Keratinocyte (primary cell): ENCODE measurements at regions not wholly inside any gene's neighbourhood (a gene's known extent, or its start where the extent isn't known, plus 50 kb on each side); places are given as distances from the start of the nearest gene placed in this dataset.

ENCODE experiments used
- DNase-seq: peaks from one replicate; pipeline ENCODE4 v3.0.0-alpha.2; 2011; ENCODE audit warnings: low read depth, missing footprints, low spot score
- FAIRE-seq: peaks from 2 replicates; lab custom pipeline; 2011; peaks lifted over from hg19 to GRCh38; lab: Jason Lieb, UNC
- H2AFZ ChIP-seq: 2 replicates; pipeline ENCODE4 v1.6.0; 2012; ENCODE audit warnings: low read length, control low read depth, inconsistent platforms; ENCODE audit not compliant: control insufficient read depth
- H3K27ac ChIP-seq: 2 replicates; pipeline ENCODE4 v1.5.1; 2011; ENCODE audit warnings: low read length; ENCODE audit not compliant: control insufficient read depth, insufficient read depth
- H3K27me3 ChIP-seq: 3 replicates; pipeline ENCODE4 v1.6.0; 2011; ENCODE audit warnings: low read length; ENCODE audit not compliant: control insufficient read depth, insufficient read depth; ENCODE audit errors: extremely low read depth
- H3K36me3 ChIP-seq, 2 experiments: 2 replicates in 1 of 2; 3 replicates in 1 of 2; pipeline ENCODE4 v1.5.1; 2011; ENCODE audit warnings: low read length in 2 of 2, mild to moderate bottlenecking in 1 of 2; ENCODE audit not compliant: control insufficient read depth in 2 of 2, insufficient read depth in 2 of 2; ENCODE audit errors: extremely low read depth in 1 of 2
- H3K4me1 ChIP-seq: 3 replicates; pipeline ENCODE4 v1.5.1; 2011; ENCODE audit warnings: low read length; ENCODE audit not compliant: control insufficient read depth, insufficient read depth; ENCODE audit errors: extremely low read depth
- H3K4me2 ChIP-seq: 3 replicates; pipeline ENCODE4 v1.6.0; 2011; ENCODE audit warnings: low read depth, low read length; ENCODE audit not compliant: control insufficient read depth, insufficient read depth; ENCODE audit errors: extremely low read depth
- H3K4me3 ChIP-seq, 3 experiments: fragments of 200-600 bp in 1 of 3; sonication (generic) in 1 of 3; 2 replicates in 2 of 3; 3 replicates in 1 of 3; pipeline ENCODE4 v1.5.1; 2011 to 2016; ENCODE audit warnings: low read length in 3 of 3, mild to moderate bottlenecking in 3 of 3, control low read depth in 2 of 3, inconsistent platforms in 1 of 3, low read depth in 1 of 3, mixed read lengths in 1 of 3, mixed run types in 1 of 3, moderate library complexity in 1 of 3; ENCODE audit not compliant: control insufficient read depth in 2 of 3, insufficient read depth in 2 of 3; ENCODE audit errors: extremely low read depth in 1 of 3
- H3K79me2 ChIP-seq: 2 replicates; pipeline ENCODE4 v1.6.0; 2012; ENCODE audit warnings: low read length; ENCODE audit not compliant: control insufficient read depth, insufficient read depth
- H3K9ac ChIP-seq: 3 replicates; pipeline ENCODE4 v1.6.0; 2011; ENCODE audit warnings: low read length; ENCODE audit not compliant: control insufficient read depth, insufficient read depth; ENCODE audit errors: extremely low read depth
- H3K9me1 ChIP-seq: 3 replicates; pipeline ENCODE4 v1.6.0; 2011; ENCODE audit warnings: low read length; ENCODE audit not compliant: control insufficient read depth, insufficient read depth; ENCODE audit errors: extremely low read depth
- H3K9me3 ChIP-seq: 2 replicates; pipeline ENCODE4 v1.5.1; 2012; ENCODE audit warnings: low read depth, low read length; ENCODE audit not compliant: control insufficient read depth
- H4K20me1 ChIP-seq: 3 replicates; pipeline ENCODE4 v1.6.0; 2011; ENCODE audit warnings: low read length; ENCODE audit not compliant: control insufficient read depth, insufficient read depth; ENCODE audit errors: extremely low read depth
- CTCF ChIP-seq, 3 experiments: IDR thresholded peaks in 1 of 3; conservative IDR thresholded peaks in 1 of 3; optimal IDR thresholded peaks in 1 of 3; 2 replicates in 2 of 3; 3 replicates in 1 of 3; pipeline versions ENCODE3 to v1.5.1; 2011; ENCODE audit warnings: low read length in 3 of 3, mild to moderate bottlenecking in 3 of 3, moderate library complexity in 2 of 3, control low read depth in 1 of 3, inconsistent platforms in 1 of 3; ENCODE audit not compliant: insufficient read depth in 2 of 3; ENCODE audit errors: extremely low read depth in 1 of 3
- EZH2 ChIP-seq: IDR thresholded peaks from one replicate; pipeline ENCODE4 v1.6.1; 2012; ENCODE audit warnings: inconsistent platforms, mild to moderate bottlenecking, low read length, moderate library complexity
- dilution Hi-C: fragments of 300-500 bp; cut with MboI; formaldehyde crosslinking; loops from one replicate; pipeline ENCODE4 v1.7.0; 2020; ENCODE audit warnings: low sequenced_read_pairs; ENCODE audit not compliant: extremely low pct_ligation_motif_present

- FAIRE-seq (no peak), DNase-seq (no peak)
- H3K79me2 ChIP-seq = no peaks in the 10 kb centered on the region
- H3K9me3 ChIP-seq = no peaks in the 10 kb centered on the region
- no peaks in the 10 kb centered on the region for H4K20me1 ChIP-seq
- H3K36me3 ChIP-seq = no peaks in the 10 kb centered on the region
- H3K4me1 ChIP-seq = no peaks in the 10 kb centered on the region
- dilution Hi-C loops = no loop called here
- no peak for TF ChIP-seq EZH2
- TF ChIP-seq CTCF (optimal IDR thresholded peaks at IDR 0.05 in 1 of 3, IDR thresholded peaks at IDR 0.05 in 1 of 3, conservative IDR thresholded peaks at IDR 0.05 in 1 of 3; ENCODE audit: extremely low read depth in 1 of 3, insufficient read depth in 2 of 3, low read length in 3 of 3) = no peak
- no peak overlapping the region for H2AFZ ChIP-seq
- H3K4me2 ChIP-seq = no peak overlapping the region
- no peak overlapping the region for H3K4me3 ChIP-seq
- no peak overlapping the region for H3K9ac ChIP-seq
- H3K27me3 ChIP-seq = no peaks in the 10 kb centered on the region
- no peak overlapping the region for H3K27ac ChIP-seq
- H3K9me1 ChIP-seq = no peaks in the 10 kb centered on the region
Observed at GRCh38 chr18:53765211-53765610, 459.3 kb downstream of the MBD2 start.

- dilution Hi-C loops = no loop called here
- H3K27ac ChIP-seq = no peak overlapping the region
- no peak for DNase-seq
- no peaks in the 10 kb centered on the region for H3K36me3 ChIP-seq
- H3K9me1 ChIP-seq = no peaks in the 10 kb centered on the region
- H3K4me2 ChIP-seq = no peak overlapping the region
- H2AFZ ChIP-seq = no peak overlapping the region
- no peaks in the 10 kb centered on the region for H3K27me3 ChIP-seq
- FAIRE-seq = no peak
- no peaks in the 10 kb centered on the region for H3K79me2 ChIP-seq
- no peaks in the 10 kb centered on the region for H3K9me3 ChIP-seq
- no peak overlapping the region for H3K4me3 ChIP-seq
- H3K9ac ChIP-seq = no peak overlapping the region
- no peaks in the 10 kb centered on the region for H3K4me1 ChIP-seq
- H4K20me1 ChIP-seq = no peaks in the 10 kb centered on the region
- TF ChIP-seq CTCF (optimal IDR thresholded peaks at IDR 0.05 in 1 of 3, IDR thresholded peaks at IDR 0.05 in 1 of 3, conservative IDR thresholded peaks at IDR 0.05 in 1 of 3; ENCODE audit: extremely low read depth in 1 of 3, insufficient read depth in 2 of 3, low read length in 3 of 3) = no peak
- TF ChIP-seq EZH2 = no peak
Observed at GRCh38 chr18:53764086-53764485, 460.4 kb downstream of the MBD2 start.
